IPS-NIHi11 (cell line): ENCODE measurements at regions not wholly inside any gene's neighbourhood (a gene's known extent, or its start where the extent isn't known, plus 50 kb on each side); places are given as distances from the start of the nearest gene placed in this dataset.

Source experiments
- DNase-seq: peaks from one replicate; pipeline ENCODE4 v3.0.0; 2012; ENCODE audit warnings: mixed read lengths, low spot score

GRCh38 chr6:55642366-55642765, 63.4 kb upstream of the HMGCLL1 start:
- no peak for DNase-seq

- DNase-seq = no peak
These were observed 57.6 kb upstream of the HMGCLL1 start for GRCh38 chr6:55636406-55637102.

GRCh38 chr6:55633471-55633870, 54.5 kb upstream of the HMGCLL1 start:
- no peak for DNase-seq

GRCh38 chr6:55632953-55633352, 54.0 kb upstream of the HMGCLL1 start:
- DNase-seq = no peak
